CD4-positive, alpha-beta T cell treated with Interleukin-12 subunit alpha and Interleukin-12 subunit beta, for 1 hour (primary cell): ENCODE measurements at regions not wholly inside any gene's neighbourhood (a gene's known extent, or its start where the extent isn't known, plus 50 kb on each side); places are given as distances from the start of the nearest gene placed in this dataset.
"Not testable (repeated sequence)": the region's sequence is repeated elsewhere in the genome, so short reads cannot be mapped to it uniquely, and the experiment has no call there.

Experiments
- DNase-seq: peaks from one replicate; pipeline ENCODE4 v3.0.0-alpha.2; 2020

- DNase-seq: no peak
These were observed 371.5 kb upstream of the PRR16 start for GRCh38 chr5:120092649-120093048.

- DNase-seq: no peak
These were observed 370.9 kb upstream of the PRR16 start for GRCh38 chr5:120093178-120093577.

- DNase-seq: no peak
These were observed 367.7 kb upstream of the PRR16 start for GRCh38 chr5:120096413-120096812.

GRCh38 chr5:120098426-120098825, 365.7 kb upstream of the PRR16 start:
- DNase-seq: no peak

GRCh38 chr5:120098902-120099535, 365.1 kb upstream of the PRR16 start:
- no peak for DNase-seq

GRCh38 chr5:120101771-120102170, 362.3 kb upstream of the PRR16 start:
- DNase-seq: no peak

GRCh38 chr5:120103495-120103894, 360.6 kb upstream of the PRR16 start:
- DNase-seq: no peak

- DNase-seq: no peak
These were observed 357.1 kb upstream of the PRR16 start for GRCh38 chr5:120106912-120107525.

GRCh38 chr5:120108586-120109248, 355.4 kb upstream of the PRR16 start:
- DNase-seq: no peak

- no peak for DNase-seq
These were observed 341.4 kb upstream of the PRR16 start for GRCh38 chr5:120122703-120123102.

GRCh38 chr5:120124031-120124430, 340.1 kb upstream of the PRR16 start:
- DNase-seq: no peak

GRCh38 chr5:120124961-120125360, 339.1 kb upstream of the PRR16 start:
- DNase-seq: no peak

- not testable (repeated sequence) for DNase-seq
These were observed 331.8 kb upstream of the PRR16 start for GRCh38 chr5:120132347-120132746.

- no peak for DNase-seq
These were observed 329.2 kb upstream of the PRR16 start for GRCh38 chr5:120134944-120135343.

- no peak for DNase-seq
These were observed 326.5 kb upstream of the PRR16 start for GRCh38 chr5:120137582-120137981.

GRCh38 chr5:120139039-120139438, 325.1 kb upstream of the PRR16 start:
- no peak for DNase-seq

GRCh38 chr5:120140501-120140900, 323.6 kb upstream of the PRR16 start:
- no peak for DNase-seq

- no peak for DNase-seq
These were observed 323.0 kb upstream of the PRR16 start for GRCh38 chr5:120141076-120141475.

GRCh38 chr5:120146787-120147186, 317.3 kb upstream of the PRR16 start:
- DNase-seq: no peak

- DNase-seq: not testable (repeated sequence)
These were observed 316.2 kb upstream of the PRR16 start for GRCh38 chr5:120147911-120148310.

GRCh38 chr5:120150770-120151169, 313.3 kb upstream of the PRR16 start:
- no peak for DNase-seq

GRCh38 chr5:120151181-120151580, 312.9 kb upstream of the PRR16 start:
- no peak for DNase-seq

- DNase-seq: no peak
These were observed 312.3 kb upstream of the PRR16 start for GRCh38 chr5:120151825-120152224.

- DNase-seq: no peak
These were observed 311.6 kb upstream of the PRR16 start for GRCh38 chr5:120152472-120152871.
